ENCODE measurements at regions not wholly inside any gene's neighbourhood (a gene's known extent, or its start where the extent isn't known, plus 50 kb on each side); places are given as distances from the start of the nearest gene placed in this dataset.
A peak's percentile ranks its signal among the peaks of the same experiment; 100 is the strongest.

GRCh38 chr9:78792745-78793144 lies 495.8 kb downstream of the PSAT1 start:
- DNase-seq (ENCODE audit: low spot score) = no peak

GRCh38 chr9:78805771-78806170 lies 508.8 kb downstream of the PSAT1 start:
- no peak for DNase-seq (ENCODE audit: low spot score)

- DNase-seq (ENCODE audit: low spot score) = no peak
Observed at GRCh38 chr9:78806492-78807160, 509.7 kb downstream of the PSAT1 start.

DNA sequence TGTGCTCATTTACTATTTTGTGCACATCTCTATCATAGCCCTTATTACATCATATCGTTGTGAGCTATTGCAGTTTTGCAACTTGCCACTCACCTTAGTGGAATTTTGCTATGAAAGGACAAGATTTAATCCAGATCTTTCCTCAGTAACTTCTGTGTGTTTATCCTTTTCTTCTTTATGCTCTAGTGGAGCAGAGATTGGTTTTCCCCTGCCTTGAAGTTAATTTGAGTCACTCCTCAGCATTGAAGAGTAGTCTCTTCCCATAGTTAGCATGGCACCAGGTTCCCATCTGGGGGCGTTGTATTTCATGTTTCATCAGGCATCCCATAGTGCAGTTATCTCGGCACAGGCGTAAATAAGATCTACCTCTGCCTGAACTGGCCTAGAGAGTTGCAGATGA lies 510.4 kb downstream of the PSAT1 start:
- DNase-seq (ENCODE audit: low spot score) = no peak

- no peak for DNase-seq (ENCODE audit: low spot score)
Observed at GRCh38 chr9:78808048-78808447, 511.1 kb downstream of the PSAT1 start.

GRCh38 chr9:78811622-78812276 lies 514.8 kb downstream of the PSAT1 start:
- no peak for DNase-seq (ENCODE audit: low spot score)

DNA sequence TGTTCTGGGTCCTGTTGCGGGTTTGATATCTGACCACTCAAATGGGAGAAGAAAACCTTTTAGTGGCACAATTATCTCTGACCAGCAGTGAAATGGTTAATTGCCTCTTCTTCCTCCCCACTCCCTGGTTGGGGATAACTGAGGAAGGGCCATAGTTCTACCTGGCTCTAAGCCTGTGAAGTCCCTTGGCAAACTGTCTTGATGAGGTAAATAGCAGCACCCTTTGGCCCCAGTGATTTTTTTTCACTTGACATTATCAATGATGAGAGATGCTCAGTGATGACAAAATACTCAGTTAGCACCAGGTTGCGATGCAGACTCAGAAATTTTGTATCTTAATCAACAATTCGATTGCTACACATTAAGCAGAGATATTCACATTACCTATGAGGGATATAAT lies 515.7 kb downstream of the PSAT1 start:
- DNase-seq (ENCODE audit: low spot score) = no peak

DNA sequence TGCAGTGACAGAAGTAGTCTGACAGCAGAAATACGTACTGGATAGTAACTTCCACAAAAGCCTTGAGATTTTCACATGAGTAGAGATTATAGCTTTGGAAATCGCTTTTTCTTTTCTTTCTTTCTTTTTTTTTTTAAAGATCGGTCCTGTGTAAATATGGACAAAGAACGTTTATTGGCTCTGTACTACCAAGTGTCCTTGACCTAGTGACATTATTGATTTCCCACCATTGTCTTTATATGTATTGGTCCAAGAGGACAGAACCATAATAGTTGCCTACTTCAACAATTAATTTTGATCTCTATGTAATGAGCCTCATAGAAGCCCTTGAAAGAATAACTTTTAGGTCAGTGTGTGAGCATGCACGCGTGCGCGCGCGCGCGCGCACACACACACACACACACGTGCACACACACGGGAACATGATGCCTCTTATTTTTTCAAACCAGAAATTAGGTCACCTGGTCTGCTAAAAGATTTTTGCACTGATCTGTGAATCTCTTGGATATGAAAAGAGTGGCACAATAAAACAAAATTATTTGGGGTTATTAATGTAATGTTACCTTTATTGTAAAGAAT lies 516.8 kb downstream of the PSAT1 start:
- no peak for DNase-seq (ENCODE audit: low spot score)

- peak; percentile 35 for DNase-seq (ENCODE audit: low spot score)
Observed at GRCh38 chr9:78821126-78821822, 524.3 kb downstream of the PSAT1 start.

DNA sequence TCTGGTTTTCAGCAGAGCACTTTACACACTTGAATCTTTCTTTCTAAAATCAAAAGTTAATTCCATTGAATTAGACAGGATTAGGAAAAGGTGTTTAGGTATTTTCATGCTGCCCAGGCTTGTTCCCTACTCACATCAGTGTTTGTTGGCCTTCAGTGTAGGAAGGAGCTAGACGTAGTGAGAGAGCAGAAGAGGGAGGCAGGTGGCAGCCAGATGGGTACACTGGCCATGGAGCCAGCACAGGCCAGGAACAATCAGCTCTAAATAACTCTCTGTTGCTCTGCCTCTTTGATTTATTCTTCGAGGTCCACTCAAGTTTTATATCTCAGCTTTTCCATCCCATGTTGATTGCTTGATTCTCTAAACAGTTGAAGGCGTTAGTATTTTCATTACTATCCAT lies 529.6 kb downstream of the PSAT1 start:
- no peak for DNase-seq (ENCODE audit: low spot score)

DNA sequence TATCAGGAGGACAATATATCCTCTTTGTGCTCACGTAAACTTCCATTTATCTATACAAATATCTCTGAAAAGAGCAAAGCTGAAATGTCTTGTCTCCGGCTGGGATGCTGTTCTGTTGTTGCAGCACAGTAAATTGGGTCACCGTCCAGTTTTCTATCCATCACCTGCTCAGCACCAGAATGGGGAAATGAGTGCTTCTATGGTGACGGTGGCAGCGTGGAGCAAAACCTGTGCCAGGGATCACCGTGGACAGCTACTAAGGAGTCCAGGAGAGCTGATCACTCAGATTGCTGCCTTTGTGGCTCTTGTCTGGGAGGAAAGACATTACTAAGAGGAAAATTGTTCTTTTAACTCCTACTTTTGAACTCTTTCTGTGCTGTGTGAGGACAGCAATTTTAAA lies 531.6 kb downstream of the PSAT1 start:
- no peak for DNase-seq (ENCODE audit: low spot score)

DNA sequence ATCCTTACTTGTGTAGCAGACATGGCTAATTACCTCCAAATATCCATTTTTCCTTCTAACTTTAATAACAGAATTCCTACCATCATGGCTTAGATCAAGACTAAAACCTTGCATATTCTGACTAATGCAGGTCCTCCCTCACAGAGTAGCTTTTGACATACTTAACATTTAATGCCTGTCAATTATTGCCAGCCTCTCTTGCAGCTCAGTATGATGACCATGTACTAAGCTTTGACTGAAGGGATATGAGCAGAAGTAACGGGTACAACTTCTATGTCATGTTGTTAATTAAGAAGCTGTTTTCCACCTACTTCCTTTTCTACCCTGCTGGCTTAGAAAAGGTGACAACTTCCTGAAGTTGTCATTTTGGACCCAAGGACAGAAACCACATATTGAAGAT lies 533.4 kb downstream of the PSAT1 start:
- DNase-seq (ENCODE audit: low spot score) = no peak

GRCh38 chr9:78831726-78832125 lies 534.8 kb downstream of the PSAT1 start:
- DNase-seq (ENCODE audit: low spot score) = no peak

GRCh38 chr9:78835928-78836450 lies 539.1 kb downstream of the PSAT1 start:
- no peak for DNase-seq (ENCODE audit: low spot score)

- DNase-seq (ENCODE audit: low spot score) = no peak
Observed at GRCh38 chr9:78839252-78839651, 542.3 kb downstream of the PSAT1 start.

DNA sequence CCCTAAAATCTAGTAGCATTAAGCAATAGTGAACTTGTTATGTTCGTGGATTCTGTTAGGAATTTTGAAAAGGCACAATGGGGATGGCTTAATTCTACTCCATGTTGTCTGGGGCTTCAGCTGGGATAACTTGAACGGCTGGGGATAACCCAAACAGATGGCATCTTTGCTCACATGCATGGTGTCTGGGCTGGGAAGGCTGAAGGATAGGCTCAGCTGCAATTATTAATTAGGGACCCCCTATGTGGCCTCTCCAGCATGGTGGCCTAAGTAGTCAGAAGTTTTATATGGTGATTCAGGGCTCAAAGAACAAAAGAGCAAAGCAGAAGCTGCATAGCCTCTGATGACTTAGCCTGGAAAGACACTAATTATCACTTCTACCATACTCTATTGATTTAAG lies 551.1 kb downstream of the PSAT1 start:
- DNase-seq (ENCODE audit: low spot score) = no peak

GRCh38 chr9:78856144-78856543 lies 559.2 kb downstream of the PSAT1 start:
- DNase-seq (ENCODE audit: low spot score) = no peak

GRCh38 chr9:78856781-78857180 lies 559.9 kb downstream of the PSAT1 start:
- DNase-seq (ENCODE audit: low spot score) = no peak

DNA sequence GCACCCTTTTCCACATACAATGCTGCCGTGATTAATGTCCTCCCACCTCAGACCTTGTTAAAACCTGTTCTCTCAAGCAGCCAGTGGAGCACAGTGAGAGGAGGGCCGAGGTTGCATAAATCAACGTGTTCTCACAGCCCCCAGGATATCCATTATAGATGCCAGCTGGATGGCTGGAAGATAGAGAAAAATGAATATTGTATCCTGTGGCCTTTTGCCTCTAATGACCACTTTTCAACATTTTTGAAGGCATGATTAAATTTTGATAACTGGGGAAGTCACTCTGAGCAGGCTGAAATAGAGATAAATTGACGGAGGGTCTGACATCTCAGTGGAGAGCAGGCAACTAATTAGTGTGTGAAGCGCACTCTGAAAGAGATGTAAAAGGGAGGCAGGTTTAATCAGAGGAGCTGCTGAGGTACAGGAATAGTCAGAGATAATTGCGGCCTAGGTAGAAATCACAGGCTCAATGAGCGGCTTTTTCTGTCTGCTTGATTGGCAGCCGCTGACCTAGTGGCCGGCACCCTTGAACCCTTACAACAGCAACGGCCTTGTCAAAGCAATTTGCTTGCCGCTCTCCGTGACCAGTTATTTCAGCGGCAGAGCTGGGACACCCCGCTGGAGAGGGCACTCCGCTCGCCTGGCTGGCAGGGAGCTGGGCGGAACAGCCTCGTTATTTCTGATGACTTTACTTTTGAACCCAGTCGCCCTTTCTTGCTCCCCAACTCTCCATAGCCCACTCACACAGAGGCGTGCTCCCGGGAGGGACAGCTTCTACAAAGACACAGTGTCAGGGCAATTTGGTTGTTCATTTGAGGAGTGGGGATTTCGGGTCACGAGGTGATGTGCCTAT lies 560.7 kb downstream of the PSAT1 start:
- no peak for DNase-seq (ENCODE audit: low spot score)

DNA sequence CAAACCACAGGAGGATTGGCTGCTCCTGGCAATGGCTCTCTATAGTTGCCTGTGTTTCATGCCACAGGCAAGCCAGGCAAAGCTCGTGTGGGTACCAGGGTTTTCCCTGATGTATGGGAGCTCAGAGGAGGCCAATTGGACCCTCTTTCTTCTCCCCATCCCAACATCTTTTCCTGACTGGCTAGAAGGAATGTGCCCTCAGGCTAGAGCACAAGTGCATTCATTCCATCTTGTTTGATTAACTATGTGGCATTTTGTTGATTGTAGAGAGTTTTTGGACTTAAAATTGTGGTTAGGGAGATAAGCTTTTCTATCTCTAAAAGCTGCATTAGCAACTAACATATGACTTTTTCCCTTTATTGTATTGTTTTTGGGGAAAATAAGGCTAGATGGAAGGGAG lies 561.3 kb downstream of the PSAT1 start:
- no peak for DNase-seq (ENCODE audit: low spot score)

DNA sequence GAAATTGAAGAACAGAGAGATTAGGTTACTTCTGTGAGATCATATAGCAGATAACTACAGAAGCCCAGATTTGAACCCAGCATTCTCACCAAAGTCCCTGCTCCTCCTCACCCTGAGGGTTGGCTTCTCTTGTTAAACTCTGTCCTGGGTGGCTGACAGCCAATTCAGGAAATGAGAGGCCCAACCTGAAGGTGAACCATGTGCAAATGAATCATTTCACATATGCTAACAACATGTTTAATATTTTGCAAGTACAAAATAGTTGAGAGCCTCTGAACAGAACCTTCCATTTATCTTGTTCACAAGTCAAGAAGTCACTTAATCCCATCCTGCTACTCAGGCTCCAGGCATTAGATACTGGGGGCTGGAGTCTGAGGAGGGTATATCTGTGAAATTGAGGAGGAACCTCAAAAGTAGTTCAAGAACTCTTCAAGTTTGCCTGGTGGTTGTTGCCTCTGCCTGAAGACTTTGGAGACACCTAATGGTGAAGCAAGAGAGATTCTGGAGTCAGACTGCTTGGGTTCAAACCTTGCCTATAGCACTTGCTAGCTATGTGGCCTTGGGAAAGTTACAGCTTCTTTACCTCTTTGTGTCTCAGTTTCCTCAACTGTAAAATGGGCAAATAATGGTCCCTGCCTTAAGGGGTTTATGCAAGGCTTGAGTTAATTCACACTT lies 564.0 kb downstream of the PSAT1 start:
- DNase-seq (ENCODE audit: low spot score) = no peak
